A549 (cell line): ENCODE measurements at regions not wholly inside any gene's neighbourhood (a gene's known extent, or its start where the extent isn't known, plus 50 kb on each side); places are given as distances from the start of the nearest gene placed in this dataset.
A peak's percentile ranks its signal among the peaks of the same experiment; 100 is the strongest.

Experiments
- ATAC-seq, 2 experiments: fragments of 200-7000 bp in 1 of 2; fragments of >200 bp in 1 of 2; cut with Nextera tagmentation in 1 of 2; cut with Tn5 transposase in 1 of 2; 3 replicates each; pipeline versions ENCODE4 v1.8.0 to v1.9.1; 2018 to 2020; ENCODE audit warnings: mild to moderate bottlenecking in 1 of 2, moderate library complexity in 1 of 2
- CTCF ChIA-PET: fragments of 300-600 bp; sonication (Branson Sonifier 250); formaldehyde crosslinking; extraction: SDS; loops from one replicate; lab custom pipeline; 2021; ENCODE audit warnings: antibody characterized with exemption, inconsistent platforms; lab: Yijun Ruan, JAX
- POLR2A ChIA-PET: fragments of 350-600 bp; formaldehyde crosslinking; extraction: SDS; loops from one replicate; lab custom pipeline; 2021; ENCODE audit warnings: antibody characterized with exemption, inconsistent platforms; lab: Yijun Ruan, JAX
- DNase-seq, 2 experiments: peaks; one replicate each; pipeline versions ENCODE4 v3.0.0 to v3.0.0-alpha.2; 2011 to 2016; ENCODE audit warnings: low read depth in 1 of 2, low spot score in 1 of 2
- FAIRE-seq: peaks from 2 replicates; lab custom pipeline; 2011; peaks lifted over from hg19 to GRCh38; lab: Jason Lieb, UNC
- H3K27ac ChIP-seq, 2 experiments: fragments of >200 bp; sonication (Bioruptor Twin); formaldehyde crosslinking; 3 replicates each; pipeline ENCODE4 v1.5.1; 2016 to 2017
- H3K4me1 ChIP-seq: fragments of >200 bp; sonication (Bioruptor Twin); formaldehyde crosslinking; 3 replicates; pipeline ENCODE4 v1.6.1; 2016
- H3K4me2 ChIP-seq: fragments of >200 bp; sonication (Bioruptor Twin); formaldehyde crosslinking; 3 replicates; pipeline ENCODE4 v1.6.1; 2016
- H3K4me3 ChIP-seq: fragments of >200 bp; sonication (Bioruptor Twin); formaldehyde crosslinking; 3 replicates; pipeline ENCODE4 v1.5.1; 2016
- H3K9me3 ChIP-seq: fragments of >200 bp; sonication (Bioruptor Twin); formaldehyde crosslinking; 3 replicates; pipeline ENCODE4 v1.6.1; 2016
- BHLHE40 ChIP-seq: IDR thresholded peaks from 2 replicates; pipeline ENCODE4 v1.6.1; 2012; ENCODE audit warnings: low read depth, low read length, inconsistent platforms
- CEBPB ChIP-seq, 2 experiments: fragments of >200 bp in 1 of 2; sonication (Bioruptor Twin) in 1 of 2; formaldehyde crosslinking in 1 of 2; IDR thresholded peaks; 2 replicates each; pipeline ENCODE4 v1.6.1; 2012 to 2016
- CHD4 ChIP-seq: fragments of 200-600 bp; sonication (generic); IDR thresholded peaks from 2 replicates; pipeline ENCODE4 v1.6.1; 2016; ENCODE audit warnings: antibody characterized with exemption, mild to moderate bottlenecking, borderline replicate concordance
- EHMT2 ChIP-seq: fragments of 200-600 bp; sonication (generic); IDR thresholded peaks from 2 replicates; pipeline ENCODE4 v1.6.1; 2016; ENCODE audit warnings: antibody characterized with exemption, low read depth, mild to moderate bottlenecking, moderate library complexity
- EP300 ChIP-seq, 2 experiments: fragments of >200 bp; sonication (Bioruptor Twin); formaldehyde crosslinking; IDR thresholded peaks; 2 replicates in 1 of 2; 3 replicates in 1 of 2; pipeline ENCODE4 v1.6.1; 2016 to 2017
- FOSL2 ChIP-seq, 2 experiments: fragments of 450-650 bp in 1 of 2; fragments of >200 bp in 1 of 2; sonication (Bioruptor Twin) in 1 of 2; formaldehyde crosslinking; IDR thresholded peaks; 2 replicates each; pipeline versions ENCODE4 v1.5.0 to v1.6.1; 2016 to 2020; ENCODE audit warnings: mild to moderate bottlenecking in 1 of 2, moderate library complexity in 1 of 2
- FOXS1 ChIP-seq: fragments of 250-450 bp; sonication (Bioruptor Pico); IDR thresholded peaks from 2 replicates; pipeline ENCODE4 v1.5.0; 2020; ENCODE audit warnings: mild to moderate bottlenecking, moderate library complexity
- HES2 ChIP-seq: fragments of >200 bp; sonication (Bioruptor Twin); formaldehyde crosslinking; IDR thresholded peaks from 2 replicates; pipeline ENCODE4 v1.6.1; 2016
- HEYL ChIP-seq: fragments of 250-450 bp; sonication (Bioruptor Pico); IDR thresholded peaks from 2 replicates; pipeline ENCODE4 v1.8.0; 2021; ENCODE audit warnings: mild to moderate bottlenecking, moderate library complexity
- HOXA7 ChIP-seq: fragments of 250-450 bp; sonication (Bioruptor Pico); IDR thresholded peaks from 2 replicates; pipeline ENCODE4 v1.5.0; 2020; ENCODE audit warnings: mild to moderate bottlenecking, moderate library complexity
- HOXB13 ChIP-seq: fragments of 250-450 bp; sonication (Bioruptor Pico); IDR thresholded peaks from 2 replicates; pipeline ENCODE4 v1.5.0; 2020; ENCODE audit warnings: low read depth, mild to moderate bottlenecking, moderate library complexity
- JUN ChIP-seq, 2 experiments: fragments of >200 bp; sonication (Bioruptor Twin); formaldehyde crosslinking; IDR thresholded peaks; 2 replicates in 1 of 2; 3 replicates in 1 of 2; pipeline ENCODE4 v1.6.1; 2016 to 2017
- JUNB ChIP-seq: fragments of >200 bp; sonication (Bioruptor Twin); formaldehyde crosslinking; IDR thresholded peaks from 2 replicates; pipeline ENCODE4 v1.6.1; 2016
- KDM1A ChIP-seq: fragments of 200-600 bp; sonication (generic); IDR thresholded peaks from 2 replicates; pipeline ENCODE4 v1.6.1; 2016; ENCODE audit warnings: low read depth, mild to moderate bottlenecking
- MAFK ChIP-seq: fragments of 450-650 bp; IDR thresholded peaks from 2 replicates; pipeline ENCODE4 v1.6.1; 2014; ENCODE audit not compliant: partially characterized antibody
- NFE2L2 ChIP-seq: fragments of 150-350 bp; conservative IDR thresholded peaks from 2 replicates; pipeline ENCODE4 v1.6.1; 2014; ENCODE audit warnings: low read length
- RARB ChIP-seq: fragments of 250-450 bp; sonication (Bioruptor Pico); IDR thresholded peaks from 2 replicates; pipeline ENCODE4 v1.8.0; 2021; ENCODE audit warnings: mild to moderate bottlenecking, moderate library complexity
- RNF2 ChIP-seq: fragments of 200-600 bp; sonication (generic); IDR thresholded peaks from 2 replicates; pipeline ENCODE4 v1.6.1; 2016; ENCODE audit warnings: low read depth, mild to moderate bottlenecking, antibody characterized with exemption, moderate library complexity, borderline replicate concordance
- USF2 ChIP-seq: fragments of 450-650 bp; IDR thresholded peaks from 2 replicates; pipeline ENCODE4 v1.6.1; 2014; ENCODE audit warnings: antibody characterized with exemption
- ZSCAN20 ChIP-seq: fragments of 250-450 bp; sonication (Bioruptor Pico); IDR thresholded peaks from 2 replicates; pipeline ENCODE4 v1.8.0; 2022; ENCODE audit warnings: mild to moderate bottlenecking, moderate library complexity
- WGBS: methylation state at CpG from one replicate; pipeline ENCODE4 v1.1.6; 2017; ENCODE audit errors: missing lambda C conversion rate; 5-methylcytosine and 5-hydroxymethylcytosine counted together
- TF ChIP-seq, protein P1 (sequence below): fragments of 200-600 bp; sonication (generic); IDR thresholded peaks from 2 replicates; pipeline ENCODE4 v1.6.1; 2016; ENCODE audit warnings: antibody characterized with exemption, mild to moderate bottlenecking, moderate library complexity
- TF ChIP-seq, protein P2 (sequence below): IDR thresholded peaks from 2 replicates; pipeline ENCODE4 v1.6.1; 2012; ENCODE audit warnings: low read depth, borderline replicate concordance

- Histone ChIP-seq H3K27ac (no peak overlapping the region), H3K4me1 (no peaks in the 10 kb centered on the region), H3K4me2 (no peak overlapping the region), H3K9me3 (no peaks in the 10 kb centered on the region), H3K4me3 (no peak overlapping the region)
- DNase-seq (no peak), ATAC-seq (no peak), FAIRE-seq (no peak)
- ChIA-PET POLR2A (no interaction called here), CTCF (no interaction called here)
- WGBS = 72% methylated on average over 6 of the region's 6 CpGs
- TF ChIP-seq HOXA7 (CRISPR knock-in tag) (no peak), ZSCAN20 (CRISPR knock-in tag) (no peak)
- TF ChIP-seq, all 56 proteins: peak for 0
These were observed 605.7 kb upstream of the GJE1 start for GRCh38 chr6:141526985-141527384.

GRCh38 chr6:141521440-141521839, 611.3 kb upstream of the GJE1 start:
- Histone ChIP-seq H3K4me2 (no peak overlapping the region), H3K4me1 (no peaks in the 10 kb centered on the region), H3K9me3 (no peaks in the 10 kb centered on the region), H3K4me3 (no peak overlapping the region), H3K27ac (no peak overlapping the region)
- TF ChIP-seq RNF2 (no peak), USF2 (no peak), JUN (IDR thresholded peaks at IDR 0.05) (no peak), EP300 (IDR thresholded peaks at IDR 0.05) (no peak), RARB (no peak), BHLHE40 (no peak), FOXS1 (CRISPR knock-in tag) (no peak)
- TF ChIP-seq, protein P1, sequence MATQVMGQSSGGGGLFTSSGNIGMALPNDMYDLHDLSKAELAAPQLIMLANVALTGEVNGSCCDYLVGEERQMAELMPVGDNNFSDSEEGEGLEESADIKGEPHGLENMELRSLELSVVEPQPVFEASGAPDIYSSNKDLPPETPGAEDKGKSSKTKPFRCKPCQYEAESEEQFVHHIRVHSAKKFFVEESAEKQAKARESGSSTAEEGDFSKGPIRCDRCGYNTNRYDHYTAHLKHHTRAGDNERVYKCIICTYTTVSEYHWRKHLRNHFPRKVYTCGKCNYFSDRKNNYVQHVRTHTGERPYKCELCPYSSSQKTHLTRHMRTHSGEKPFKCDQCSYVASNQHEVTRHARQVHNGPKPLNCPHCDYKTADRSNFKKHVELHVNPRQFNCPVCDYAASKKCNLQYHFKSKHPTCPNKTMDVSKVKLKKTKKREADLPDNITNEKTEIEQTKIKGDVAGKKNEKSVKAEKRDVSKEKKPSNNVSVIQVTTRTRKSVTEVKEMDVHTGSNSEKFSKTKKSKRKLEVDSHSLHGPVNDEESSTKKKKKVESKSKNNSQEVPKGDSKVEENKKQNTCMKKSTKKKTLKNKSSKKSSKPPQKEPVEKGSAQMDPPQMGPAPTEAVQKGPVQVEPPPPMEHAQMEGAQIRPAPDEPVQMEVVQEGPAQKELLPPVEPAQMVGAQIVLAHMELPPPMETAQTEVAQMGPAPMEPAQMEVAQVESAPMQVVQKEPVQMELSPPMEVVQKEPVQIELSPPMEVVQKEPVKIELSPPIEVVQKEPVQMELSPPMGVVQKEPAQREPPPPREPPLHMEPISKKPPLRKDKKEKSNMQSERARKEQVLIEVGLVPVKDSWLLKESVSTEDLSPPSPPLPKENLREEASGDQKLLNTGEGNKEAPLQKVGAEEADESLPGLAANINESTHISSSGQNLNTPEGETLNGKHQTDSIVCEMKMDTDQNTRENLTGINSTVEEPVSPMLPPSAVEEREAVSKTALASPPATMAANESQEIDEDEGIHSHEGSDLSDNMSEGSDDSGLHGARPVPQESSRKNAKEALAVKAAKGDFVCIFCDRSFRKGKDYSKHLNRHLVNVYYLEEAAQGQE = no peak
- FAIRE-seq (no peak), ATAC-seq (no peak), DNase-seq (no peak)
- CTCF ChIA-PET = no interaction called here
- POLR2A ChIA-PET = no interaction called here

- peak overlapping the region; percentile 39; the same call in 2 of the 3 replicates for H3K4me2 ChIP-seq
- H3K4me1 ChIP-seq = no peaks in the 10 kb centered on the region
- CTCF ChIA-PET = interaction anchor here (1.1 kb wide), 1 partner anchor 9 kb away, joined by 4 read pairs; no protein-coding TSS in a partner anchor
- H3K9me3 ChIP-seq = no peaks in the 10 kb centered on the region
- FAIRE-seq (no peak), DNase-seq (no peak), ATAC-seq (no peak)
- TF ChIP-seq FOXS1 (CRISPR knock-in tag) (no peak), CHD4 (no peak), CEBPB (IDR thresholded peaks at IDR 0.05) (no peak), HOXB13 (no peak), JUNB (no peak), HEYL (CRISPR knock-in tag) (no peak), RNF2 (no peak), MAFK (no peak), KDM1A (no peak), EHMT2 (no peak), FOSL2 (IDR thresholded peaks at IDR 0.05) (no peak), FOSL2 (CRISPR knock-in tag; IDR thresholded peaks at IDR 0.05) (no peak), NFE2L2 (no peak), HES2 (no peak), ZSCAN20 (CRISPR knock-in tag) (no peak)
- TF ChIP-seq, protein P2, sequence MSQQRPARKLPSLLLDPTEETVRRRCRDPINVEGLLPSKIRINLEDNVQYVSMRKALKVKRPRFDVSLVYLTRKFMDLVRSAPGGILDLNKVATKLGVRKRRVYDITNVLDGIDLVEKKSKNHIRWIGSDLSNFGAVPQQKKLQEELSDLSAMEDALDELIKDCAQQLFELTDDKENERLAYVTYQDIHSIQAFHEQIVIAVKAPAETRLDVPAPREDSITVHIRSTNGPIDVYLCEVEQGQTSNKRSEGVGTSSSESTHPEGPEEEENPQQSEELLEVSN = no peak
- H3K4me3 ChIP-seq = no peak overlapping the region
- WGBS = 14% methylated on average over 1 of the region's 1 CpG
- POLR2A ChIA-PET = no interaction called here
- H3K27ac ChIP-seq = no peak overlapping the region
These were observed 618.9 kb upstream of the GJE1 start for GRCh38 chr6:141513830-141514229.
